Stimulated activated CD8-positive, alpha-beta memory T cell treated with anti-CD3 and anti-CD28 coated beads, Interleukin-4, amount 100 ng/mL, for 4 hours (primary cell): ENCODE measurements at regions not wholly inside any gene's neighbourhood (a gene's known extent, or its start where the extent isn't known, plus 50 kb on each side); places are given as distances from the start of the nearest gene placed in this dataset.

Experiments
- DNase-seq, 2 donors: peaks; one replicate each; pipeline ENCODE4 v3.0.0-alpha.2; 2020; ENCODE audit warnings: low read depth in 2 of 2, low spot score in 1 of 2

DNA sequence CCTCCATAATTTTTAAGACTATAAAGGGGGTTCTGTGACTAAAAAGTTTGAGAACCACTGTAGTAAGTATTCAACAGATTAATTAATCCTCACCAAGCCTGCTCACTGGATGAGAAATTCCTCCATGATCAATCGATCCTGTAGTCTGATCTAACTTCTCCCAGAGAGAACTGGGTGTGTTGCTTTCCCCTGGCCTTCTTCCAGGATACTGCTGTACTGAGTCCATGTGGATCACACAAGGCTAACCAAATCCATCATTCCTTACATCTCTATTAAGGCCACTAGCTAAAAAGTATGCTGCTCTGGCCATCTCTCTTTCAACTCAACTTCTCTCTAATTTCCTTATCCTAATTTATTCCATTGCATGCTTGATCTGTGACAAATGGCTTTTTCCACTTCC is 280.2 kb upstream of the PCSK5 start:
- no peak for DNase-seq

DNA sequence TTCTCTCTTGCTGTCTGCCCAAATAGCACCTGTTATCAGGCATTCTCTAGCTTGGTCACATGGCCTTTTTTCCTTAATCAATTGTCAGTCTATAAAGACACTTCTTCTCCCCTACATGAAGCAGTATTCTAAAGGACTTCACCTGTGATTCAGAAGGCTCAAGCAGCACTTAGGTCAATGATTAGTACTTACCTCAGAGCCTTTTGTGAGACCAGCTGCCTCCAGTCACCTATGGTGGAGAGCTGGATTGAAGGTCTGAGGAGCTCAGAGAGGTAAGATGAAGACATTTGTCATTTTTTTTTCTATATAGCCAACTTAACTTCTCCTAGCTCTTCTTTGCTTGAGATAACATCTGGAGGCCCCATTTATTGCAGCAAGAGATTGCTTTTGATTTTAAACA is 278.3 kb upstream of the PCSK5 start:
- DNase-seq, result no peak

DNA sequence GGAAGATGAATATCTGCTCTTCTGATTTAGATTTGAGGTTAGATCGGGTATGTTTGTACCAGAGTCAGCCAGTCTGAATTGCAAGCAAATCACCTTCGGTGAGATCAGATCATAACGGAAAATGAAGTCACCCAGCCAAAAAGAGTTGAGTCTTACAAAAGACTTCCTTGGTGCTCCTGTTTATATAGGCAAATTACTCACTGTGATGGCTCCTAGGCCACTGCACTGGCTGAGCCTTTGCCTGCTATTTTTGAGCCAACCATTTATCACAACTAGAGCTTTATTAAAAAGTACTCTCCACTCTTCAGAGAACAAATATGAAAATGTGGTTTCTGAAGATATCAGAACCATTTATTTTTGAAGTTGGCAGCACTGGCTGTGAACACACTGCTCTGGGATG is 277.7 kb upstream of the PCSK5 start:
- DNase-seq, result no peak

DNA sequence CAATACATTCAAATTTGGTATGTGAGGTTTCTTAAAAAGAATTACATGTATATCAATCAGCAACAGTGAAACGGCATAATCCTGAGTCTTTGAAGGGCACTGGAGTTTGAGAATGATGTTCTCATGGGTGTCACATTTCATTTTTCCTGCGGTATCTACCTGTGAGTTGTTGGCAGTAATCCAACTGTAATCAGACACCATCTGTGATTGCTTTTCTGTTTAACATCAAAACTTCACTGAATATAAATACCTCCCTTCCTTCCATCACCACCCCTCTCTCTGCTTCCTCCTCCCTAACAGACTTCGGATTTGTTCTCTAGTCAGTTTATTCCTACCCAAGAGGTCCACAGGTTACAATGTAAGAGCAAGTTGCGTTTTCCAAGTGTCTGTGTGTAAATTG is 275.2 kb upstream of the PCSK5 start:
- no peak for DNase-seq

DNA sequence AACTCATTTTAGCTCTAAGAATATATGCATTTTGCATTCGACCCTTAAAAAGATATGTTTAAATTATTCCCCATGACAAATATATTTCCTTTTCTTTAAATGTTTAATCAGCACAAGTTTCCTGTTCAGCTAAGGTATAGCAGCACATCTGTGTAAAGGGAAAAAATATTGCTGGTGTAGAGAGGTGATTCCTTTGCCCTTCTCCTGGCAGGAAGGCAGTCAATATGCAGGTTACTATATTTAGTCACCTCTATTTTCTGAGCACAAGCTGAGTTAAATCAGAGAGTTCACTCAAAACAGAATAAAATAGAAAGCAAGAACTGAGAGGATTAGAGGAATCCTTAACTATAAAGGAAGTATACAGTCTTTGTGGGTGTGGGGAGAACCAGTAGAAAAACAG is 274.4 kb upstream of the PCSK5 start:
- no peak for DNase-seq

DNA sequence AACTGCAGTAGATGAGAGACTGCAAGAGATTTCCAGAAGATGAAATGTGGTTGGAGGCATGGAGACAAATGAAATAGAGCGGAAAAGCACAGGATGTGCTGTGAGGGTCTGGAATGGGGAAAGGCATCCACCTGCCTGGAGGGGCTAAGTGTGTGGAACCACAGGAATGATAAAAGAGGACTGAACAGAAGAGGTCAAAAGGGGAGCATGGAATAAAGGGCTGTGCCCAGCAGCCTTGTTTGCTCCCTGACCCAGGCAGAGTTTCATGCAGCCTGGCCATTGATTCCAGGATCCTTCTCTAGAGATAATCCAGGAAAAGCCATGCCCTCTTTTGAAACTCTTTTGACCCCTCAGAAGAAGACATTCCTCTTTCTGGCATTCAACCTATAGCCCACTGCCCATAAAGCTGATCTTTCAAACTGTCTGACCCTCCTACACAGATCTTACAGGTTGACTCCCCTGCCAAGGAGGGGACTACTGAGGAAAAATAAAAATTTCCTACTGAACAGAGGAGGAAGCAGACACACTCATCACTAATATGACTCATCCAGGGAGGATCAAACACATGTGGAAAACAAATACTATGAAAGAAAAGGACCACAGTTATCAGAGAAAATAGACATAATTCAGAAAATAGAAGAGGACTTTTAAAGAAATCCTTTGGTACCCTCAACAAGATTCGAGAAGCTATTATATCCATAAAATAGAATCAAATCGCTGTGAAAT is 273.5 kb upstream of the PCSK5 start:
- DNase-seq, result no peak

DNA sequence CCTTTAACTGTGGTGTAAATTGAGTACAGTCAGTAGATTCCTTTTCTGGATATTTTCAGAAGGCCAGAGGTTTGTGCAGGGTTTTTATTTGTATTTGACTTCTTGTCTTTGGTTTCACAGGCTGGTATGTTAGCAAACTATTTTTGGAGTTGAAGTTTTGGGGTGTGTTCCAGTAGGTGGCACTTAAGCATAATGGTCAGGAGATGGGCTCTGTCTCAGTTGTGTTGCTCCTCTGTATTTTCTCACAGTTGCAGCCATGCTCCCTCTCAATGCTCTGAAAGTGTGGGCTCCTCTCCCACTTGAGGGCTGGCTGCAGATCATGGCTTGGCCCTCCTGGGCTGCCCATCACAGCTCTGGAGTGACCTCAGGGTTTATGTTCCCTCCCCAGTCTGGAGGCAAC is 267.0 kb upstream of the PCSK5 start:
- DNase-seq, result no peak

DNA sequence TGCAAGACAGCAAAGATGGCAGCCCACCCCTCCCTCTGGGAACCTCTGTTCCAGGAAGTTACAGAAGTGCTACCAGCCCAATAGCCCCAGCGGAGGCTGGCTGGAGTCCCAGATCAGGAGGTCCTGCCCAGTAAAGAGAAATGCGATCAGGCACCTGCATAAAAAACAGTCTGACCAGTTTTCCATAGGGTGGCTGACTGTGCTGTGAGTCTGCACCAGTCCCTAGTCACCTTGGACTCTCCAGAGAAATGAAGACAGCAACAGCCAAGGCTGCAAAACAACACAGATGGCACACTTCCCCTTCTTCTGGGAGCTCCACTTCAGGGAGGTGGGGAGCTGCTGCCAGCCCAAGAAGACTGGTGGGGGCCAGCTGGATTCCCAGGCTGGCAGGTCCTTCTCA is 265.5 kb upstream of the PCSK5 start:
- DNase-seq, result no peak

DNA sequence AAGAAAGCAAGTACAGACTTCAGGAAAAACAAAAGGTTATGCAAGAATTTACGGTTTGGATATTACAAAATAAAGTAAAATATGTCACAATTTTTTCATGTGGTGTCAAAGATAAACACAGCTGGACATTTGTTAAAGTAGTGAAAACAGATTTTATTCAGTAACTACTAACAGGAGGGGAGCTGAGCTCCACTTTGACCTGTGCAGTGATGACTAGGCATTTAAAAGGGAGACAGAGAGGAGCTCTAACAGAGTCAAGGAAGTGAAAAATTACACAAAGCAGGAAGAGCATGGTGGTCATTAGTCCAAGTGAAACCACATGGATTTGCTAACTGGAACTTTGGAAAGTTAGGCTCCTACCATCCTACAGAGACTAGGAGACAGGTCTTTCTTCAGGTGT is 263.6 kb upstream of the PCSK5 start:
- no peak for DNase-seq

DNA sequence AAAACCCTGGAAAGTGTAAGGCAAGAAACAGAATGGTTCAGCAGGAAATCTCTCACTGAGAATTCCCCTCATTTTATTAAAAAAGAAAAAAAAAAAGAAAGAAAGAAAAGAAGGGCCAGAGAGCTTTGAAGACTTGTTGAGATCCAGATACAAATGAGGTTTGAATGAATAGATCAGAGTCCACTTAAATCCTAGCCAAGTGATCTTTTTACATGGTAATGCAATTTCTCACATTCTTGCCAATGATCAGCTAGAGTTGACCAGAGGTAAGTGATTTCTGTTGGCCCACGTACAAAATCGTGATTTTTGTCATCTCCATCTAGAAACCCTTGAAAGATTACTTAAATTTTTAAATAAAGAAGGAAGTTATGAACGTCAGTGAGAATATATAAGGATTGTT is 261.5 kb upstream of the PCSK5 start:
- DNase-seq, result no peak

DNA sequence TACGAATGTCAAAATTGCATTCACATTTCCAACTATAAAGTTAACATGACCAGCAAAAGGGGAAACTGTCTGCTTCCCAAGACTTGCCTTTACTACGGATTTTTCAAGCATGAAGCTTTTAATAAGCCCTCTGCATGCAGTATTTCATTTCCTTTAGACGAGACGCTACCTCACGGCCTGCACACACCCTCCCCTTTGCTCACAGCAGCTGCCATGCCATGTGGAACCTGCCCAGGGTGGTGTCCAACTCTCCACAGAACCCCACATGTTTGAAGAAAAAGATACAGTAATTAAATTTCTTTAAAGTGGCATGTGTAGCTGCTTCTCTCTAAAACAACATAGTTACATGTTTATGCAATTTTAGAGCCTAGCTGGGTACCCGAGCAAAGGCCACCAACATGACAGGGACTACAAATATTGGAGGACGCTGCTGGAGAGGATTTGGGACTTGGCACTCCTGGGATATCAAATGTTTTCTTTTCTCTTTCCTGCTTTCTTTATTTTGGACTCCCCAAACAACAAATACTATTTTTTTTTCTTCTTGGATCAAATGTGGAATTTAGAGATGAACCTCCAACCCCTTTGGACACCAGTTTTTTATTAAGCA is 256.9 kb upstream of the PCSK5 start:
- DNase-seq, result no peak

DNA sequence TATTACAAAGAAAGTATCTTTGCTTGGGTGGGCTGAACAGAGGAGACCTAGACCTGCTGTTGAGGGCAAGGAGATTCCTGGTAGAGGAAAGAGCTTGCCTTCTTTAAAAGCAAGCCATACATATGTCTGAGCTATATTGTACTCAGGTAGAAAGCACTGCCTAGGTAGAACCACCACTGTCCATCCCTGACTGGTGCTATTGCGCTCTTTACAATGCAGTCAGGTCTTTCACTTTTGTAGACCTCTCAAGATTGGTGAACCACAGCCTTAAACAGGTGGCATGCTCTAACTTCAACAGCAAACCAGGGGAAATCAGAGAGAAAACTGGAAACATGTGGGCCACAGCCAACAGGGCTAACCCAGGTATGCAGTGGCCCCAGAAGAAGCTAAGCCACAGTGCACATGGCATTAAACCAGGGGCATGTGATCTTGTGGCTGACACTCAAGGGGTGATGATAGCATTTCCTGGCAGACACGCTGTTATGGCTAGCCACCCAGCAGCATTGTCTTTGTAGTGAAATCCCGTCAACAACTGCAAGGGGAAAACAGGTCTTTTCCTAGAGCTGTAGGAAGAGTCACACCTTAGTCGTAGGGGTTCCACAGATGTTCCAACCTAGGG is 253.9 kb upstream of the PCSK5 start:
- no peak for DNase-seq

DNA sequence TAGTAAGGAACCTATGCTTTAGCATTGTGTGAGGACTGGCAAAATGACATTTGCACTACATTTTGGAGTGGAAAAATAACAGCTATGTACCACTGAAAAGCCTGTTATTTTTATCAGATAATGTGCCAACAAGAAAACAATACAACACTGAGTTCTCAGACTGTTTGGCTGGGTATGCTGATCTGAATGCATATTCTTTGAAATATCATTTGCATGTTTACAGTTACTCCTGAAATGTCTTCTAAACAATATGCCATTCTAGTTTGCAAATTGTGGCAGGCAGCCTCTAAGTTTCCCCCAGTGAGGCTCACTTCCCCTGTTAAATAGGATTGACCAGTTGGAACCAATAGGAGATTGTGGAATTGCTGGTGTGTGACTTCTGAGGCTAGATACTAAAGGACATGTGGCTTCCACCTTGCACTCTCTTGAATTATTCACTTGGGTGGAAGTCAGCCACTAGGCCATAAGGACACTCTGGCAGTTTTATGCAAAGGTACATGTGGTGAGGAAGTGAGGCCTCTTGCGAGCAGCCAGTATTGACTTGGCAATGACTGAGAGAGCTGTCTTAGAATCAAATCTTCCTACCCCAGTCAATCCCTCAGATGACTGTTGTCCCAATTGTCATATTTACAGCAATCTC is 250.4 kb upstream of the PCSK5 start:
- no peak for DNase-seq

DNA sequence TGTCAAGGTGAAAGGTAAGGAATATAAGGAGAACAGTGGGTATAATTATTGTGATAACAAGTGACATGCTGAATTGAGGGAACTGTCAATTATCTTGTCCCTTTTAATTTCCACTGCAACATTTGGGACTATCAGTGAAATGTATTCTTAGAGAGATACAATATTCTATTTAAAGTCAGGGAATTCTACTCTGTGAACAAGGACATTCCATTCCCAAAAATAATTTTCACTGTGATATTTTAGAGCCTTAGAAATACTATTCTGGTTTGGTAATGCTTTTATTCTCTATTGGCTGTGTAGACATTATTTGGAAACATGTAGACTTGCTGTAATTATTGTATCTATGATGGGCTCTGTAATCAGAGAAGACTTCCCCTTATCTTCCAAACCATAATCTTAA is 248.0 kb upstream of the PCSK5 start:
- no peak for DNase-seq

DNA sequence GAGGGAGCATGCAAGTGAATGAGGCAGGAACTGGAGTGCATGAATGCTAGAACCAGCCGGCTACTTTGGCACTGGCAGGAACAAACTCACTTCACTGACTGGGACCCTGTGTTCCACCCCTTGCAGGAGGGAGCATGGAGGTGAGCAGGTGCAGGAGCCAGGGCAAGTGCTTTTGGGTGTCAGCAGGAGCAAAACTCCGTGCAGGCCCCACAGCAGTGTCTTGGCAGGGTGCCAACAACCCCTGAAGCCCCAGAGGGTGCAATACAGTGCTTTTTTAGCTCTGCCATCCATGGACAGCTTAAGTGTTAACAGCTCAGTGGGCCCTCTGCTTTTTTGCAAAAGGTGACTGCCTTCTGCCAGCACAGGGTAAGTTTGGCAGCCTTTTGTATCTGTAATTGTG is 245.8 kb upstream of the PCSK5 start:
- DNase-seq, result no peak

DNA sequence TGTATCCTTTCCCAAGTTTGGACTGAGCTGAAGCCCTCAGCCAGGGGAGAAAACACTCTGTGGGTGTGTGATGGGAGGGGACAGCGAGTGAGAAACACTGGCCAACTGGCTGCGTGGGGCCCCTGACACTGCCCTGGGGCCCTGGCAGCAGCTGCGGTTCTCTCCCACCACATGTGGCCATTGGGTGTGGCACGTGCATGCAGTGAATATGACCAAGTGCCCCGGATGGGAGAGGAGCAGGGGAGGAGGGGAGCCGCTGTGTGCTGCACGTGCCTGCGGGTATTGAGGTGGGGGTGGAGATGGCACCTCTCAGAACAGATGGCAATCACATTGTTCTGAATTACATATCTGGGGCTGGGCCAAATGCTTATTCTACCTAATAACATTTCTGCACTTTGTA is 242.4 kb upstream of the PCSK5 start:
- no peak for DNase-seq

DNA sequence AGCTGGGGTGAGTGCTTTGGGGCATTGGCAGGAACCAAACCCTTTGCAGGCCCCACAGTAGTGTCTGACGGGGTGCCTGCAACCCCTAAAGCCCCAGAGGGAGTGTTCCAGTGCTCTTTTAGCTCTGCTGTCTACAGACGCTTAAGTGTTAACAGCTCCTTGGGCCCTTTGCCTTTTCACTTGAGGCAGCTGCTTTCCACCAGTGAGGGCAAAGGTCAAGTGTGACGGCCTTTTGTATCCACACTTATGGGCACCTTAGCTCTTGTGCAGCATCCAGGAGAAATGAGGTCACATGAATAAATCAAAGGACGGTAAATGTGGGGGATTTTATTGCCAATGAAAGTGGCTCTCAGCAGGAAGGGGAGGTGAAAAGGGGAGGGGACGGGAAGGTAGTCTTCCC is 241.4 kb upstream of the PCSK5 start:
- DNase-seq, result no peak

DNA sequence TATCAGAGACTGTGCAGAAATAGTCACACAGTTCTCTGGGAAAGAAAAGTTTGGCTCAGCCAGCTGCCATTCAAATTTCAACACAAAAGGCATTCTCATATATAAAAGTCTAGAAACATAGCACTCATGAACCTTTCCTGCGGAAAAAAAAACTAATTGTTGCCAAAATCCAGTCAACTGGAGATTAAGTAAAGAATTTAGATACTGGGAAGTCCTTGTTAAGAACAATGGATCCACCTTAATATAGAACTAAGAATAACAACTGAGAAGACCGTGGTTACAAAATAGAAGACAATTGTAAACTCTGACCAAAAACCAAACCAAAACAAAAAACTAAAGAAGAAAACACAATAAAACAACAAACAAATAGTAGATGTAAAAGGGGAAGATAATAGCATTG is 238.8 kb upstream of the PCSK5 start:
- DNase-seq, result no peak

DNA sequence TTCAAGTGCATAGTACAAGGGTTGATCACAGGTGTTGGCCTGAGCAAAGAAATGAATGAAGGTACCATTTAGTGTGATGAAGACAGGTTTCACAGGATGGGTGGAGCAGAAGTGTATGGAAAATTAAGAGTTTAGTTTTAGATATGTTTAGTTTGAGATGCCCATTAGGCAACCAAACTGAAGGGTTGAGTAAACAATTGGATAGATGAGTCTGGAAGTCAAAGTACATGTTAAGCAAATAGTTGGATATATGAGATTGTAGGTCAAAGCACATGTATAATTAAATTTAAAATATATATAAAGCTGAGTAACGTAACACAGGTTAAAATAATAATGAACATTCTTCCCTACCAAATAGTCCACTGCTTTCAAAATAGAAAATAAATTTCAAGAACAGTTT is 237.1 kb upstream of the PCSK5 start:
- DNase-seq, result no peak

DNA sequence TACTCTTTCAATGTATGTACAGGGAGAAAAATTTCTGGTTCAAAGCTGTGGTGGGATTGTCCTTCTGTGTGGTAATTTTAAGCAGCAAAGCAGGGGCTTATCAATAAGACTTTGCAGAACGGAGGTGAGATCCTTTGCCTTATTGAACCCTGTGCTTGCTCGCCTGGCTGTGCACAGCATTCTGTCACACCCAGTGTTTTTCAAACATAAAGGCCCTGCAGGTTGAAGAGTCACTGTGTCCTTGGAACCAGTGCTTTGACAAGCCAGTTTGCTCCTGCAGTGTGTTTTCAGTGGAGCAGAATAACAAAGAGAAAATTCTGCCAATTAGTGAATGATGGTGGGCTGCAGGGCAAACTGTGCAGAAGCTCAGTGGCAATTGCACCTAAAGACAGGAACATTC is 236.7 kb upstream of the PCSK5 start:
- no peak for DNase-seq

DNA sequence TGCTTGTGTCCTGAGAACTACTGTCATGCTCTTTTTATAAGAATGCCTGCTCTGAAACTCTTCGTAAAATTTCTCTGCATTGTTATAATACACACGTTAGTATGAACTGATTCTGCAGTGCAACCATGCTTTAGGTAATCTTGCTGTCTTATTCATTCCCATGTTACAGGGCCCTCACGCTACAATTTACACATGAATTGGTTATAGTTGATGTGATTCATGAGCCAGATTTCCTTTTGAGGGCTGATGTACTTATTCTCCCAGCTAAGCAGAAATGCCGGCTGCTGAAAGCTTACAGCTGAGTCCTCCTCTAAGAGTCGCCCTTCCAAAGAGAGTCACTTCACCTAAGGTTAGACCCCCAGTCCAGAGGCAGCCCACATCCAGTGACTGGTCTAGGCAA is 233.5 kb upstream of the PCSK5 start:
- no peak for DNase-seq

DNA sequence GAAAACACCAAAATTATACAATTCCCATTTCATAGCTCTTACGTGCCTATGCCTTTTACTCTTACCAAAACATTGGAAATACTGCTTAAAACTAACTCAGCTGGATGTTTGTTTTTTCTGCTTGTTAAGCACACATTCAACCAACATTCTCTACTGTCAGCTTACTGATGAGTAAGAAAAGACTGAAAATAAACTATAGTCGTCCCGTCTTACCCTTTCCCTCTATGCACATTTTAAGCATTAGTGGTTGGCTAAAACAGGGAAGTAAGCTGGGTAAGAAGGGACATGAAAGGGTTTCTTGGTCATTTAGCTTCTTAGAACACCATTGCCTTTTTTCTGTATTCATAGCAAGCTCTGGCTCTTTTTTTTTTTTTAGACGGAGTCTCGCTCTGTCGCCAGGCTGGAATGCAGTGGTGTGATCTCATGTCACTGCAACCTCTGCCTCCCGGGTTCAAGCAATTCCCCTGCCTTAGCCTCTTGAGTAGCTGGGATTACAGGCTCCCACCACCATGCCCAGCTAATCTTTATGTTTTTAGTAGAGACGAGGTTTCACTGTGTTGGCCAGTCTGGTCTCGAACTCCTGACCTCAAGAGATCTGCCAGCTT is 232.1 kb upstream of the PCSK5 start:
- DNase-seq, result no peak
